HG03108 (cell line): ENCODE measurements at regions not wholly inside any gene's neighbourhood (a gene's known extent, or its start where the extent isn't known, plus 50 kb on each side); places are given as distances from the start of the nearest gene placed in this dataset.
A peak's percentile ranks its signal among the peaks of the same experiment; 100 is the strongest.

Experiments used
- ATAC-seq: cut with Tn5 transposase; IDR thresholded peaks from one replicate; pipeline ENCODE4 v1.9.1; 2021; ENCODE audit warnings: moderate library complexity; ENCODE audit not compliant: unreplicated experiment

- ATAC-seq, result no peak
Measured at GRCh38 chr3:177995381-177996085, 540.7 kb upstream of the KCNMB2 start.

- ATAC-seq, result peak; percentile 90
Measured at GRCh38 chr3:178001670-178002101, 534.5 kb upstream of the KCNMB2 start.

- peak; percentile 12 for ATAC-seq
Measured at GRCh38 chr3:178002113-178002512, 534.1 kb upstream of the KCNMB2 start.

- no peak for ATAC-seq
Measured at GRCh38 chr3:178003756-178004155, 532.5 kb upstream of the KCNMB2 start.

GRCh38 chr3:178005961-178006360 lies 530.3 kb upstream of the KCNMB2 start:
- no peak for ATAC-seq

GRCh38 chr3:178010306-178010705 lies 525.9 kb upstream of the KCNMB2 start:
- ATAC-seq, result no peak

GRCh38 chr3:178019645-178020044 lies 516.6 kb upstream of the KCNMB2 start:
- ATAC-seq, result no peak

GRCh38 chr3:178022599-178022998 lies 513.6 kb upstream of the KCNMB2 start:
- ATAC-seq, result no peak

- no peak for ATAC-seq
Measured at GRCh38 chr3:178028933-178029332, 507.3 kb upstream of the KCNMB2 start.

- ATAC-seq, result no peak
Measured at GRCh38 chr3:178036451-178037144, 499.6 kb upstream of the KCNMB2 start.

- no peak for ATAC-seq
Measured at GRCh38 chr3:178041931-178042330, 494.3 kb upstream of the KCNMB2 start.

GRCh38 chr3:178042376-178042775 lies 493.9 kb upstream of the KCNMB2 start:
- ATAC-seq, result no peak

GRCh38 chr3:178043084-178043483 lies 493.2 kb upstream of the KCNMB2 start:
- no peak for ATAC-seq

- ATAC-seq, result no peak
Measured at GRCh38 chr3:178044320-178044719, 491.9 kb upstream of the KCNMB2 start.

- no peak for ATAC-seq
Measured at GRCh38 chr3:178047496-178047895, 488.7 kb upstream of the KCNMB2 start.

- ATAC-seq, result no peak
Measured at GRCh38 chr3:178048768-178049167, 487.5 kb upstream of the KCNMB2 start.

- no peak for ATAC-seq
Measured at GRCh38 chr3:178054471-178054870, 481.8 kb upstream of the KCNMB2 start.

- no peak for ATAC-seq
Measured at GRCh38 chr3:178055939-178056338, 480.3 kb upstream of the KCNMB2 start.

GRCh38 chr3:178056868-178057267 lies 479.4 kb upstream of the KCNMB2 start:
- no peak for ATAC-seq

GRCh38 chr3:178058629-178059028 lies 477.6 kb upstream of the KCNMB2 start:
- ATAC-seq, result no peak

- ATAC-seq, result no peak
Measured at GRCh38 chr3:178059119-178059518, 477.1 kb upstream of the KCNMB2 start.

- ATAC-seq, result no peak
Measured at GRCh38 chr3:178059836-178060235, 476.4 kb upstream of the KCNMB2 start.

- no peak for ATAC-seq
Measured at GRCh38 chr3:178060407-178060806, 475.8 kb upstream of the KCNMB2 start.
